NCI-H748 (cell line): ENCODE measurements at regions not wholly inside any gene's neighbourhood (a gene's known extent, or its start where the extent isn't known, plus 50 kb on each side); places are given as distances from the start of the nearest gene placed in this dataset.

ENCODE experiments used
- DNase-seq: peaks from one replicate; lab custom pipeline; 2025; ENCODE audit not compliant: unreplicated experiment; lab: John Stamatoyannopoulos, UW

DNA sequence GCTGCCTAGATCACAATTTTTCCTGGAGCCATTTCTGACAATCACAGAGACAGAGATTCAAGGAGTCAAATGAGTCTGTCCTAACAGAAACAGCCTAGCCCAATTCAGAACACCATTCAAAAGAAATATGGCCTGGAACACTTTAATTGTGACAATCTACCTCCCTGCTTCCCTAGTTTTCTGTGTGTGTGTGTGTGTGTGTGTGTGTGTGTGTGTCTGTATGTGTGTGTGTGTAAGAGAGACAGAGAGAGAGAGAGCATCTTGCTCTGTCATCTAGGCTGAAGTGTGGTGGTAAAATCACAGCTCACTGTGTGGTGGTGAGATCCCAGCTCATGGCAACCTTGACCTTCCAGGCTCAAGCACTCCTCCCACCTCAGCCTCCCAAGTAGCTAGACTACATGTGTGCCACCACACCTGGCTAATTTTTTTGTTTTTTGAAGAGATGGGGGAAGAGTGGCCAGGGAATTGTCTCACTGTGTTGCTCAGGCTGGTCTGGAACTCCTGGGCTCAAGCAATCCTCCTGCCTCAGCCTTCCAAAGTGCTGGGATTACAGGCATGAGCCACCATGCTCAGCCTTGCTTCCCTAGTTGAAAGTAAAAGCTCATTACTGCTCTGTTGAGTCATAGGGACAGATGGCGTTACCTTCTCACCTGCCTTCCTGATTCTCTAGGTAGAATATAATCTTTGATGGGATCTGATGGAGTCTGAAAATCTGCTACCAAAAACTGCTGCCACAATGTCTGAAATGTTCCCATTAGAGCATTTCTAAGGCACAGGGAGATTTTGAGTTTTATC lies 89.6 kb upstream of the BEND6 start:
- no peak for DNase-seq

DNA sequence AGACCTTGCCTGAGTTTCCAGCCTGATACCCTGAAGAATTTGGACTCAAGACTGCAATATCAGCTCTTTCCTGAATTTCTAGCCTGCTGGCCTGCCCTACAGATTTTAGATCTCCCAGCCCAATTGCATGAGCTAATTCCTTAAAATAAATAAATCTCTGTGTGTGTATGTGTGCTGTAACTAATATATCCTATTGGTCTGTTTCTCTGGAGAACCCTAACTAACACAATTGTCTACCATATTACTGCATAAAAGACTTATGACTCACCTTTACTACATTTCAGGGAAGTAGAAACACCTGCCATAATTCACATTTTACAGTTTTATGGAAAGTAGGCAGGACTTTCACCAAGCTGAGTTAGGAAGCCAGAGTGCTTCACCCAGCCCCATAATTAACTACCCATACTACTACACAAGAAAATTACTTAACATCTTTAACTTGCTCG lies 90.7 kb upstream of the BEND6 start:
- DNase-seq: no peak

DNA sequence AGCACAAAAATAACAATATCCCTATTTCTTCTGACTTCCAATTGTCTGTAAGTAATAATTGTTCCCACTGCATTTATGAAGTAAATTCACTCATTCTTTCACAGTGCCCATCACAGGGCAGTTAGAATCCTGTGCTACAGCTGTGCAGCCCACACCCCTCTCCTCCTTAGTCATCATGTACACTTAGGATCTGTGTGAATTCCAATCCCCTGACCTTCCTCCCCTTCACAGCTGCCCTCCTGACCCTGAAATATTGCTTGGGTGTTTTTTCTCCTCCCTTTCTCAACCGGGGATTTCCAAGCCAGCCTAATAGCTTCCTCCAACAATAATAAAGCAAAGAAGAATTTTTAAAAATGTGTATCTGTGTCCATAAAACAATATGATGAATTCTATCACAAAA lies 91.5 kb upstream of the BEND6 start:
- DNase-seq: no peak

DNA sequence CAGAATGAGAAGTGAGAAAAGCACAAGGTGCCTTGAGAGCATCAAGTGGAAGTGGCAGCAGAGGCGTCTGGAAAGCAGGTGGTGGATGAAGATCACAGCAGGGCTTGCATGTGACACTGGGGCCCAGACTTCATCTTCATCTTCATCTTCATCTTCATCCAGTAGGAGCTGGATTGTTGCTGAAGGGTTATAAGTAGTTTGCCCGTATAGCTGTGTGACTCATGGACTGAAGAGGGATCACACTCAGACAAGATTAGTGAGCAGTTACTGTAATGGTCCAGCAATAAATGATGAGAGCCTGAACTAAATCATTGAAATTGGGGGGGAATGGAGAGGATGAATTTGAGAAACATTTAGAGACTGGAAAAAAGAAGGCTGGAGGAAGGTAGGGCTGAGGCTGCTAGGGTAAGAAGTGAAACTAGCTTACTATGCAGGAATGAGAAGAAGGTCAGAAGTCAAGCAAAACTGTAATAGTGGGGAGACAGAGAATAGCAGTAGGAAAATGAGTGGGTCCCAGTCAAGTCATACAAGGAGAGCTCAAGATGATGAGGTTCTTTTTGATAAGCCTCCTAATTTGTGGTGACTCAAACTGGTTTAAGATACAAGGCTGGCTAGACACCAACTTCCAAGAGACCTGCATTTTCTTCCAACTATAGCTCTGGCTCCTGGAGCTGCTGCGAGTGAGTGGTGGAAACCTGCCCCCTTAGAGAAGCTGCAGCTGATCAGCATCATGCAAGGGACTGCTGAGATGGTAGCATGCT lies 92.3 kb upstream of the BEND6 start:
- no peak for DNase-seq

DNA sequence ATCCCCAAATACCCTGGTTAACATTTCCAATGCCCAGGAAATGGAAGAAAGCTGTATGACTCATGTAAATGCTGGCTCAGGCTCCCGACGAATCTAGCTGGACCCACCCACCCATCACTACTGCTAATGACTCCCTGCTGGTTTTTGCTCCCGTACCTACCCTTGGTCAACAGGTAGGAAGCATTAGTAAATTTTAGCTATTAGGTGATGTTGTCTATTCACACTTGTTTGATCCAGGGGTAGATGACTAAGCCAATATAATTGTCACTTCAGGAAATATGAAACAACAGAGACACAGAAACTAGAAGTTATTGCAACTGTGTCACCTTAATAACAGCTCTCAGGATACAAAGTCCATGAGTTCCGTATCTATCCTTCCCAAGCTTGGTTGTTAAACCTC lies 94.4 kb upstream of the BEND6 start:
- no peak for DNase-seq

DNA sequence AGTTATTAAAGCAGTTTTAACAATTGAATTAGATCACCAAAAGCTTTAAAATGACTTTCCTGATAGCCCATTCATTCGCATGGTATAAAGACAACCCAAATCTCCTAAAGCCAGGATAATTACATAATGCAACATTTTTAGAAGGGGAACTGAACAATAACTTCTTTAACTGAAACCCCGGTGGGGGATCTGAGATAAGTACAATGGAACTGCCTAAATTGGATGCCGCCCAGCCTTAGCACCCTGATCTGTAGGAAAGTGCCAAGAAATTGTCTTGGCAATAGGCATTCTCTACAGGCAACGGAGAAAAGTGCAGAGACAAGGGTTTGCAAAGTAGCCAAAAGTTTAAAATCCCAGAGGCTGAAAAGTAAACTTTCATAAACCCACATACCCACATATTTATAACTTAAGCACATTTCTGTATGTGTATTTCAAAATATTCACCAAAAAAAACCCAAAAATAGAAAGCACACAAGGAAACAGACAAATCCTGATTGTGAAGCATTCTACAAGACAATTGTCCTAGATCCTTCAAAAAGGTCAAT lies 98.8 kb upstream of the BEND6 start:
- no peak for DNase-seq

DNA sequence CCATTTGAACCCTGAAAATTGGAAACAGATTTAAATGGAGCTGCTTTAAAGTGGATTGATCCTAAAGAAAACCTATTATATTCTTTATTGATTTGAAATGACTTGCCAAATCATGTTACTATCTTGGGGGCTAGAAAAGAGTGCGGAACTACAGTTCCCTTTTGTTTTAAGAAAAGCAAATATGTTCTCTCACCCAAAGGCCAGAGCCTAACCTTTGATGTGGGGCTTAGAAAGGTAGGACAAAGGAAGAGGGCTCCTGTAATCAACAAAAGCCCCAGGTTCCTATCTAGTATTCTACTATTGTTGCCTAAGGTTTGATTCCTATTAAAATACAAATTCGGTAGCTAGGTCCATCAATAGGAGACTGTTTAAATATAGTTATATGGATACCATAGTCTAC lies 100.8 kb upstream of the BEND6 start:
- no peak for DNase-seq

DNA sequence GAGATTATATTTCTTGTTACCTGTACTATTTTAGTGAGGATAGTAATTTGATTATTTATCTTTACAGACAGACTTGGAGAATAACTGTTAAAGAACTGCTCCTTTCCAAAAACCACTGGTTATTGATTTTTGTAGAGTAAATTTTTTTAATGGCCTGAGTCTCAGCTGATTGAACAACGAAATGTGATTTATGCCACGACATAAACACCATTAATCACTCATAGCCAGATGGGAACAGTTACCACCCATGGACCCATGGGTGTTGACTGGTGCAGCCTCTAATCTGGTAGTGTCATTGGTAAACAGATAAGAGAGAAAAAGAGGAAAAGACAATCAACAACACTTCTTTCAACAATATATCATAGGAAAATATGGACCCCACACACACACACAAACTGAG lies 101.4 kb upstream of the BEND6 start:
- no peak for DNase-seq

DNA sequence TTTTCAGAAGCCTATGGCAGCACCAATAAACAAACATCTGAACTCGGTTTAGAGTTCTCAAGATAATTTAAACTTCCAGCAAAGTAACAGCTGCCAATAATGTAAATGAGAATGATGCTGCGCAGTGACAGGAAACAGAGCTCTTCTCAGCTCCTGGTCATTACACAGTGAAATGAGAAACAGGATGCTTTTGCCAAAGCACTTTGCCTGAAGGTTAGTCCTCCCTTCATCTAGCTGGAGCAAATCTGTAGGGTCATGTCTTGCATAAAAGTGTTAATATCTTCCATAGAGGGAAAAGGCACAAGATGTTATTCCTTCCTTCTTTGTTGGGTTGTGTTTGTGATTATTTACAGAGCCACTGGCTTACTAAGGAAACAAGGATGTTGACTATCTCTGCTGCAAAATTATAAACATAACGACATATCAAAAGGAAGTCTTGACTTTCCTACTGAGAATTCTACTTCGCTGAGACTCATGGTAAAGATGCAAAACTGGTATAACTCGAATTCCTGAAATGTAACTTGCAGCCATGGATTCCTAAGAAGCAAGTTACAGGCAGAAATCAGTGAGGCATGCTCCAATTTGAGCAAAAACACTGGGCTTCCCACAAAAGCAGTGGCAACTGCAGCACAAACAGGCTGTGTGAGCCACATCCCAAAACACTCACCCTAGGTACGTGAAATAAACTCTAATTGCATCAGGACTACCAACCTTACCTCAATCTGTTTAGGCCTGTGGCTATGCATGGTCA lies 102.5 kb upstream of the BEND6 start:
- no peak for DNase-seq

DNA sequence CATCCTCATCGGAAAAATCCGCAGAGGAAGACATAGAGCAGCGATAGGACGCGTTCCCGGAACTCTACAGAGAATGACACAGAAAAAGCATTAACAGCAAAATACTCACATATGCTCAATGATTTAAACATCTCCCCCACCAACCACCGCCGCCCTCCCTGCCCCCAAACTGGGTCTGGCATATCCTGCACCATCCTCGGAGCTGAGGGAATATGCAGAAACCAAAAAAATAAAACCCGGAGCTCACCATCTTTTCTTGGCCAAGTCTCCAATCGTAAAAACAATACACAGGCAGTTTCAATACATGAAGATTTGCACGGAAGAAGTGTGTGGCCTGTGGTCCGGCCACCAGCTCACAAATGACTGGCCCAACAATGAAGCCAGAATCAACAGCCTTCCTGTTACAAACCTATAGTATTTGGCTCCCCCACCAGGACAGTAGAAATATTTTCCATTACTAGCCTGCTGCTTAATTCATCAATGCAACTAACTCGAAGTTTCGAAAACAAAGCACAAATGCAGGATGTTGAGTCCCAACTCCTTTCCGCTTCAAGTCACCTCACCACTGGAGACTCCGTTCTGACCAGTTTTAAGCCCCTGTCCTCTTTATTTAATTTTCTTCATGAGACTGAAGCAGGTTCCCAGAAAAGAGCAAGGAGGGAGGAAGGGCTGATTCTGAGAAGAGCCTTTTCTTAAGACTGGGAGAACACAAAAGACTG lies 103.2 kb upstream of the BEND6 start:
- peak; percentile 67 for DNase-seq

DNA sequence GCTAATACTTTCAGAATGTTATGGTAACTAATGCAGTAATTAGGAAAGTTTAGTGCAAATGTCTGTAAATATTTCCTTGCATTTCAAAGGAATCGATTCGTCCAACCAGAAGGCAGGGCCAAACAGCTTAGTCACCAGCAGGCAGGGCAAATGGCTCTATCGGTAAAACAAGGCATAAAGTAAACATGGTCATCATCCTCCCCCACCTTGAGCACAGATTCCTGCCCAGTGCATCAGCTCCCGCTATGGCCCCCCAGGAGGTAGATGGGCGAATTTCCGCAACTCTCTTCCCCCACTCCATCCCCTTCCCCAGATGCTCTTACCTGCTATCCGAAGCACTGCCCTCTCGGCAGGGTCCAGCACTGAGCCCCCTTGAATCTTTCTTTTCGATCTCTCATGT lies 103.8 kb upstream of the BEND6 start:
- DNase-seq: no peak

DNA sequence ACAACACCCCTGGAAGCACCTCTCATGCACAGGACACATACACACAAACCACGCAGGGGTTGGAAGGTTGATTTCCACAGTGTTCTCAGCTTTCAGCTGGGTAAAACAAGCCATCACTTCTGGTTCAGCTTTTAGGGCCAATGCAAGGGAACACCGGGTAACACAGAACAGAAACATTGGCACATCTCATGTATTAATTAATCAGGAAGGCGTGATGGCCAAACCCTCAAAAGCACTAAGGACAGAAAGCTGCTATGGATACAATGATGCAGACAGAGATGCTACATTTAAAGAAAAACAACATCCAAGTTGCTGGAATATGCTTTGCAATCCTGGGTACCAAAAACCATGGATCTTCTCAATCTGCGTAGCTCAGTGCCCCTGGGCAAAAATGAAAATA lies 104.3 kb upstream of the BEND6 start:
- no peak for DNase-seq

DNA sequence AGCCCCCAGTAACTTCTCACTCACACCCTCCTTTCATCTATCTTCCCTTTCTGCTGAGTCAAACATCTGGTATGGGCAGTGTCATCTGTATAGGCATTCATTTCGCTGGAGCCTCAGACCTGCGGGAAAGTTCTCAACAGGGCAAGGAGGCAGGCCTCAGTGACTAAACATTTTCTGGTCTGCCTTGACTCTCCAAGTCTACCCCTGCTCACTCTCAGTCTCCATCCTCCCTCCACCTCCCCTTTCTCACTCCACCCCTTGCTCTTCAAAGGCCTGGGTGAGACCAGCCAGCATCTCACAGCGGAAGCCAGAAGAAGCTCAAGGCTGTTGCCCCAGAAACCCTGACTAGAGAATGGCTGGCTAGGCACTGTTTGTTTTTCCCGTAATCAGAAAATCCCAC lies 105.0 kb upstream of the BEND6 start:
- no peak for DNase-seq

DNA sequence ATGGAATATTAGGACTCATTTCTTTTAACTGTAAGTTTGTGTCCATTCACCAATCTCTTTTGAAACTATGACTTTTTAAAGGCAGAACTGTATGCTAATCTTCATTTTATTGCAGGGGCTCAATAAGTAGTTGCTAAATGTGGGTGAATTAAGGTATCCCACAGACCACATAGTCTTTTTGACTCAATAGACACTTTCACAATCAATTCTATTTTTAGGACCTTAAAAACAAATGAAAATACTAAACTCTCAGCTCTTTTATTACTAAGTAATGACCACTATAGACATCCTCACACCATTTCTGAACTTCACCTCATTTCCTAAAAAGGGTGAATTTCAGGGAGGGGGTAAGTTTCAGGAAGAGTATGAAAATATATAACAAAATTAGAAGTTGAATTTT lies 106.8 kb upstream of the BEND6 start:
- no peak for DNase-seq

DNA sequence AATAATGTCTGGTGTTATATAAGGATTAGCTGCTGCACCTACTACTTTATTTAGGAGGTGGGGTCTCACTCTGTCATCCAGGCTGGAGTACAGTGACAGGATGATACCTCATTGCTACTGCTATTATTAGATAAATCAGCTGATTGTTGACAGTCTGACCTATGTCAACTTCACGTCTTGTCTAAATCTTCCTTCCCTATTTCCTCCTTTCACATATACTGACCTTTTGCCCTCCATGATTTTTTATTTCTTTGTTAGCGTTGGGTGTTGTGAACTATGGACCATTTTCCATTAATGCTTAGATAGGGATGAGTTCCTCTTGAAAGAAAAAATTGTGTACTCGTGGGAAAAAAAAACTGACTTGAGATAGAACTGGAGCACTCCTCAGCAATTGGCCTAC lies 109.9 kb upstream of the BEND6 start:
- DNase-seq: no peak

DNA sequence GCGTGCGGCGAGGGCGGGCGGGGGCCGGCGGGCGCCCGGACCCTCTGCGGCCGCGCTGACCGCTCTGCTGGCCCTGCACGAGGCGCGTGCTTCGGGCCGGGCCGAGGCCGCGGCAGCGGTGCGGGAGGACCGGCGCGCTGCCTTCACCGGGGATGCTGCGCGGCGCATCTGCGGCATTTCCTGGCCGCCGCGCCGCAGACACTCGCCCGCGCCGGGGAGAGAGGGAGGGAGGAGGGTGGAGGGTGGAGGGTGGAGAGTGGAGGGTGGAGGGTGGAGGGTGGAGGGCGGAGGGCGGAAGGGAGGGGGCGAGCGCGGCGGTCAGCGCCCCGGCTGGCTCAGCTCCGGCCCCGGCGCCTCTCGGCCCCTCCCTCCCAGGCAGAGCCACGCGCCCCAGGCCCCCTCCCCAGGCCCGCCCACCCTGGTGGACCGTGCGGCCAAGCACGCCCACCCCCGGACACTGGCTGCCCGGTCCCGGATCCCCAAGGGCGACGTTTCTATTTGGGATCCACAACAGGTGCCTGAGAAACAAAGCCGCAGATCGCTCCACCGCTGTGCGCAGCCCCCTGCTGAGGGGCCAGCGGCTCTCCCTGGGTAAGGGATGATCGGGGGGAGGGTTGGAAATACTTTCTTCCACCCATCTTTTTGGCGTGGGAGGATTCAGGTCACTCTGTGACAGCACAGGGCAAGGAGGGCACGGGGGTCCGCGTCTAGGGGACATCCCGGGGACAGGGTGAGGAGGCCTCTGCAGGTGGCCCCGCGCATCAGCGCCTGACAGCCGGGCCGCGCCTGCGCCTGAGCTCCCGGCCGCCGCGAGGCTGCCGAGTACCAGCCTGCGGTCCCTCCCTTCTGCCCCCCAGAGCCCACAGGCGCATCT lies 111.2 kb upstream of the BEND6 start:
- DNase-seq: peak; percentile 91

DNA sequence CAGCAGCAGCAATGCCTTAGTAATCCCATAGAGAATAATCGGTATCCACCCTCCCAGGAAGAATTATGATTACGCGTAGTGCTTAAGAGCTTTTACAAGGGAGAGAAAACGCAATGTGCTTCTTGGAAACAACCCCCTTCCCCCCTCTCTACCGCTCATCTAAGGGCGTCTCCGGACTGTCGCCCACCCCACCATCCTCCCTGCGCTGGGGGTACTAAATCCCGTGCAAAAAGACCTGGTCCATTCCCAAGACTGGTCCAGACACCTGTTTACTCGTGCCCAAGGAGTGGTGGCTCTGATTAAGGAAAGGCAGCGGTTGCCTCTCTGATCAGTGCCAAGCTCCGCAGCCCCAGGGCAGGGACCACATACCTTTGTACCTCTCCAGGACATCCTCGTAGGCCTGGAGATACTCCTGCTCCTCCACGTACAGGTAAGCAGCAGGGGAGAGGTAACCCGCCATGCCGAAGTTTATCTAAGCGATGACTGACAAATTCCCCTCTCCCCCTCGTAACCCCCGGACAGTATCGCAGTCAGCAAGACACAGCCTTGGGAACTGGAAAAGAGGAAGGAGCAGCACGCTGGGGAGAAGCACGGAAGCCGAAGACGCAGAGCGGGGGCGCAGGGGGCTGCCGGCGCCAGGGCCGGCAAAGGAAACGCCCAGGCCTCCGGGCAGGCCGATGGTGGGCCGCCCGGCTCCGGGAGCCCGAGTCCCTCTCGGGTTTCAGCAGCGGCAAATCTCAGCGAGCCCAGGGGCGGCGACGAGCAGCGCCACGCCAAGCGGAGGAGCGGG lies 112.0 kb upstream of the BEND6 start:
- DNase-seq: peak; percentile 77

DNA sequence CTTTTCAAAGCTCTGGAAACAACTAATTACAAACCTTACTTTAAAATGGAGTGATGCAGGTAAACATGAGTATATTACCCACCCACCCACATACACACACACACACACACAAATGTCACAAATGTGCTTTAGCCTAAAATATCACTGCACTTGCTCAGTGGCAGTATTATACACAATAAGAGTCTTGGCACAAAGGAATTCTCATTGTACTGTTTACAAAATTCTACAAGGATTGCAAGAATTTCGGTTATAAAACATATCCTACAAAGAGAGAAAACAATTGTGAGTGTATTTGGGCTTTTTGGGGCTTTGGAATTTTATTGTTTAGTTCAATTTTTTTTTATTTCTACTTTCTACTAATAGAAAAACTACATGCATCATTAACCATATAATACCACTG lies 113.2 kb upstream of the BEND6 start:
- no peak for DNase-seq

DNA sequence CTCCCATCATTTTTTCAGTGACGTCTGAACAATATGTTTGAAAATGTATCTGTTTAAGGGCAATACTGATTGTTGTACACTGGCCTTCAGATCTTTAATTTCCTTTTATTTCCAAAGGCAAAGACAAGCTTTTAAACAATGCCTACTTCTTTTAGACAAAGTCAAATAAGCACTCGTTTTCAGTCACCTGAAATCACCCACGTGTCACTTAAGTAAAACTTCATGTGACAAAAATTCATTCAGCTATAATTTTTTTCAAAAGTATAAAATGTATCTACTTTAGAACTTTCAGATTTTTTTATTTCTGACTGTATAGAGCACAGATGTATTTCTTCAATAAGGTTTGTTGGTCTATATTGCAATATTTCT lies 113.5 kb upstream of the BEND6 start:
- no peak for DNase-seq
